ENCODE measurements at regions not wholly inside any gene's neighbourhood (a gene's known extent, or its start where the extent isn't known, plus 50 kb on each side); places are given as distances from the start of the nearest gene placed in this dataset.

DNA sequence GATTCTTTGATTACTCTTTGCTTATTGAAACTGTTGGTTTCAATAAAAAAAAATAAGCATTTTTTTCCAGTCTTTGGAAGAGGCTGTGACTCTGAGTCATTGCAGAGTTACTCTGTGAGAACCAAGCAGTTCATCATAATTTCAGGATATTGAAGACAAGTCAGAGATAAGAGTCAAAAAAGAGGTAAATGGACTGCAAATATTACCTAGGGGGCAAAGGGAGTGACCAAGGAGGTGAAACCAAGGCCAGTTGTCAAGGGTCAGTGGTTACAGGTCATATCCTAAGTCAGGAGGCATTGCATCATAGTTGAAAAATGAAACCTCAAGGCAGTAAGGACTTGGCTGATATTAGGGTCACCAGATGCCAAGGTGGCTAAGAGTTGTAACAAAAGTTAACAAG, 597.1 kb upstream of the USP24 start:
- H3K36me3 ChIP-seq (ENCODE audit: control insufficient read depth, insufficient read depth, low read length), result no peaks in the 10 kb centered on the region
- H3K4me1 ChIP-seq (ENCODE audit: control insufficient read depth, extremely low read depth, insufficient read depth, low read length), result peaks cover 13% of the 10 kb centered on the region
- H3K27me3 ChIP-seq (ENCODE audit: control insufficient read depth, insufficient read depth, low read length), result no peaks in the 10 kb centered on the region
- H3K4me2 ChIP-seq (ENCODE audit: extremely low read depth, insufficient read depth, low read length), result no peak overlapping the region
- no peaks in the 10 kb centered on the region for H4K20me1 ChIP-seq (ENCODE audit: control insufficient read depth, extremely low read depth, insufficient read depth, low read length)
- no peaks in the 10 kb centered on the region for H3K79me2 ChIP-seq (ENCODE audit: control insufficient read depth, insufficient read depth, low read length)
- no peak overlapping the region for H2AFZ ChIP-seq (ENCODE audit: low read length)
- no peak overlapping the region for H3K4me3 ChIP-seq (replicated peaks in 1 of 4; ENCODE audit: control extremely low read depth in 1 of 4, insufficient read depth in 1 of 4, low read depth in 3 of 4, low read length in 4 of 4)
- no peak overlapping the region for H3K9ac ChIP-seq (ENCODE audit: insufficient read depth, low read length)
- no peaks in the 10 kb centered on the region for H3K9me3 ChIP-seq (ENCODE audit: control insufficient read depth, insufficient read depth, low read depth, low read length)
- DNase-seq (ENCODE audit: low read depth in 2 of 2), result peak; percentile 39 to 45
- no peak overlapping the region for H3K27ac ChIP-seq (ENCODE audit: insufficient read depth, low read length)
- no peak for TF ChIP-seq EZH2 (IDR thresholded peaks at IDR 0.05; ENCODE audit: low read length, missing control alignments)
- no peak for TF ChIP-seq CTCF (conservative IDR thresholded peaks at IDR 0.05 in 1 of 2, IDR thresholded peaks at IDR 0.05 in 1 of 2; ENCODE audit: low read depth in 1 of 2, low read length in 2 of 2)

GRCh38 chr1:55808263-55808662, 593.1 kb upstream of the USP24 start:
- no peaks in the 10 kb centered on the region for H3K79me2 ChIP-seq (ENCODE audit: control insufficient read depth, insufficient read depth, low read length)
- no peaks in the 10 kb centered on the region for H3K9me3 ChIP-seq (ENCODE audit: control insufficient read depth, insufficient read depth, low read depth, low read length)
- DNase-seq (ENCODE audit: low read depth in 2 of 2), result no peak
- no peak overlapping the region for H2AFZ ChIP-seq (ENCODE audit: low read length)
- no peaks in the 10 kb centered on the region for H4K20me1 ChIP-seq (ENCODE audit: control insufficient read depth, extremely low read depth, insufficient read depth, low read length)
- H3K27me3 ChIP-seq (ENCODE audit: control insufficient read depth, insufficient read depth, low read length), result no peaks in the 10 kb centered on the region
- no peak for TF ChIP-seq CTCF (conservative IDR thresholded peaks at IDR 0.05 in 1 of 2, IDR thresholded peaks at IDR 0.05 in 1 of 2; ENCODE audit: low read depth in 1 of 2, low read length in 2 of 2)
- TF ChIP-seq EZH2 (IDR thresholded peaks at IDR 0.05; ENCODE audit: low read length, missing control alignments), result no peak
- H3K27ac ChIP-seq (ENCODE audit: insufficient read depth, low read length), result no peak overlapping the region
- no peak overlapping the region for H3K4me3 ChIP-seq (replicated peaks in 1 of 4; ENCODE audit: control extremely low read depth in 1 of 4, insufficient read depth in 1 of 4, low read depth in 3 of 4, low read length in 4 of 4)
- no peak overlapping the region for H3K4me2 ChIP-seq (ENCODE audit: extremely low read depth, insufficient read depth, low read length)
- H3K4me1 ChIP-seq (ENCODE audit: control insufficient read depth, extremely low read depth, insufficient read depth, low read length), result peaks cover 9% of the 10 kb centered on the region
- no peak overlapping the region for H3K9ac ChIP-seq (ENCODE audit: insufficient read depth, low read length)
- no peaks in the 10 kb centered on the region for H3K36me3 ChIP-seq (ENCODE audit: control insufficient read depth, insufficient read depth, low read length)

GRCh38 chr1:55803429-55803828, 588.3 kb upstream of the USP24 start:
- no peak overlapping the region for H3K27ac ChIP-seq (ENCODE audit: insufficient read depth, low read length)
- H3K4me3 ChIP-seq (replicated peaks in 1 of 4; ENCODE audit: control extremely low read depth in 1 of 4, insufficient read depth in 1 of 4, low read depth in 3 of 4, low read length in 4 of 4), result no peak overlapping the region
- H3K4me2 ChIP-seq (ENCODE audit: extremely low read depth, insufficient read depth, low read length), result no peak overlapping the region
- no peak overlapping the region for H3K9ac ChIP-seq (ENCODE audit: insufficient read depth, low read length)
- no peaks in the 10 kb centered on the region for H3K27me3 ChIP-seq (ENCODE audit: control insufficient read depth, insufficient read depth, low read length)
- H3K36me3 ChIP-seq (ENCODE audit: control insufficient read depth, insufficient read depth, low read length), result no peaks in the 10 kb centered on the region
- no peak overlapping the region for H2AFZ ChIP-seq (ENCODE audit: low read length)
- H3K79me2 ChIP-seq (ENCODE audit: control insufficient read depth, insufficient read depth, low read length), result no peaks in the 10 kb centered on the region
- H4K20me1 ChIP-seq (ENCODE audit: control insufficient read depth, extremely low read depth, insufficient read depth, low read length), result no peaks in the 10 kb centered on the region
- no peaks in the 10 kb centered on the region for H3K4me1 ChIP-seq (ENCODE audit: control insufficient read depth, extremely low read depth, insufficient read depth, low read length)
- no peak for DNase-seq (ENCODE audit: low read depth in 2 of 2)
- H3K9me3 ChIP-seq (ENCODE audit: control insufficient read depth, insufficient read depth, low read depth, low read length), result no peaks in the 10 kb centered on the region
- TF ChIP-seq EZH2 (IDR thresholded peaks at IDR 0.05; ENCODE audit: low read length, missing control alignments), result no peak
- TF ChIP-seq CTCF (conservative IDR thresholded peaks at IDR 0.05 in 1 of 2, IDR thresholded peaks at IDR 0.05 in 1 of 2; ENCODE audit: low read depth in 1 of 2, low read length in 2 of 2), result no peak
